ENCODE measurements at regions not wholly inside any gene's neighbourhood (a gene's known extent, or its start where the extent isn't known, plus 50 kb on each side); places are given as distances from the start of the nearest gene placed in this dataset.

GRCh38 chr7:34457329-34457728 is 200.7 kb upstream of the NPSR1 start:
- Mint-ChIP-seq H3K27me3 (ENCODE audit: low read depth) (no peaks in the 10 kb centered on the region), H3K36me3 (ENCODE audit: low read depth) (no peaks in the 10 kb centered on the region), H3K9me3 (ENCODE audit: insufficient read depth) (no peaks in the 10 kb centered on the region), H3K27ac (no peak overlapping the region), H3K4me3 (no peak overlapping the region), H3K4me1 (ENCODE audit: low read depth) (no peaks in the 10 kb centered on the region)
- no peak for ATAC-seq
- CTCF ChIA-PET, result no interaction called here
- no peak for DNase-seq
- POLR2A ChIA-PET, result no interaction called here

- no peak for DNase-seq
- no peaks in the 10 kb centered on the region for H3K4me1 Mint-ChIP-seq (ENCODE audit: low read depth)
- no peak overlapping the region for H3K27ac Mint-ChIP-seq
- H3K4me3 Mint-ChIP-seq, result no peak overlapping the region
- H3K27me3 Mint-ChIP-seq (ENCODE audit: low read depth), result no peaks in the 10 kb centered on the region
- POLR2A ChIA-PET, result no interaction called here
- H3K36me3 Mint-ChIP-seq (ENCODE audit: low read depth), result no peaks in the 10 kb centered on the region
- peaks cover 4% of the 10 kb centered on the region for H3K9me3 Mint-ChIP-seq (ENCODE audit: insufficient read depth)
- no peak for ATAC-seq
- CTCF ChIA-PET, result no interaction called here
Measured at GRCh38 chr7:34463830-34464229, 194.2 kb upstream of the NPSR1 start.

GRCh38 chr7:34471844-34472243 is 186.2 kb upstream of the NPSR1 start:
- ATAC-seq (no peak), DNase-seq (no peak)
- Mint-ChIP-seq H3K9me3 (ENCODE audit: insufficient read depth) (peaks cover 22% of the 10 kb centered on the region), H3K27me3 (ENCODE audit: low read depth) (no peaks in the 10 kb centered on the region), H3K27ac (no peak overlapping the region), H3K4me1 (ENCODE audit: low read depth) (no peaks in the 10 kb centered on the region), H3K4me3 (no peak overlapping the region), H3K36me3 (ENCODE audit: low read depth) (no peaks in the 10 kb centered on the region)
- ChIA-PET CTCF (no interaction called here), POLR2A (no interaction called here)

- ATAC-seq (no peak), DNase-seq (no peak)
- Mint-ChIP-seq H3K4me1 (ENCODE audit: low read depth) (no peaks in the 10 kb centered on the region), H3K36me3 (ENCODE audit: low read depth) (no peaks in the 10 kb centered on the region), H3K4me3 (no peak overlapping the region), H3K9me3 (ENCODE audit: insufficient read depth) (peaks cover 7% of the 10 kb centered on the region), H3K27ac (no peak overlapping the region), H3K27me3 (ENCODE audit: low read depth) (no peaks in the 10 kb centered on the region)
- ChIA-PET CTCF (no interaction called here), POLR2A (no interaction called here)
Measured at GRCh38 chr7:34486371-34486770, 171.6 kb upstream of the NPSR1 start.

- ATAC-seq (no peak), DNase-seq (no peak)
- no peak overlapping the region for H3K27ac Mint-ChIP-seq
- H3K4me3 Mint-ChIP-seq, result no peak overlapping the region
- no peaks in the 10 kb centered on the region for H3K27me3 Mint-ChIP-seq (ENCODE audit: low read depth)
- ChIA-PET CTCF (no interaction called here), POLR2A (no interaction called here)
- no peaks in the 10 kb centered on the region for H3K36me3 Mint-ChIP-seq (ENCODE audit: low read depth)
- no peaks in the 10 kb centered on the region for H3K4me1 Mint-ChIP-seq (ENCODE audit: low read depth)
- peaks cover 7% of the 10 kb centered on the region for H3K9me3 Mint-ChIP-seq (ENCODE audit: insufficient read depth)
Measured at GRCh38 chr7:34487391-34488115, 170.5 kb upstream of the NPSR1 start.

DNA sequence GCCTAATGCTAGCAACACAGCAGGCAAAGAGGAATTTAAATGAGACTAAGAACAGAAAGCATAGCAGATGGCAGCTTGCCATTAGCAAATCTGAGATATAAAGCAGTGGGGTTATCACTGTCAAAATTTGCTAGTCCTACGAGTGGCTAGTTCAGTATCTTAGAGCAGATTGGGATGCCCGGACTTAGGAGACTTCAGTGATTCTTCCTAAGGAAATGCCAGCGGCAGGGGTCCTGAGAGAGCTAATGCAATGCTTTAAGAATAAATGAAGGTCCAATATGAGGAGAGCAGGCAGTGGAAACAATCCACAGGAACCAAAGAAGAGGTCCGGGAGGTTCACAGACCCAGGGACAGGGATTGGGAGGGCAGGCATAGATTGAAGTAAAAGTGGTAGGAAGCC is 169.3 kb upstream of the NPSR1 start:
- H3K4me3 Mint-ChIP-seq, result no peak overlapping the region
- CTCF ChIA-PET, result interaction anchor here (0.6 kb wide), 1 partner anchor 1466 kb away, joined by 3 read pairs; no protein-coding TSS in a partner anchor
- H3K4me1 Mint-ChIP-seq (ENCODE audit: low read depth), result no peaks in the 10 kb centered on the region
- DNase-seq (no peak), ATAC-seq (no peak)
- no peaks in the 10 kb centered on the region for H3K27me3 Mint-ChIP-seq (ENCODE audit: low read depth)
- peaks cover 4% of the 10 kb centered on the region for H3K9me3 Mint-ChIP-seq (ENCODE audit: insufficient read depth)
- no peaks in the 10 kb centered on the region for H3K36me3 Mint-ChIP-seq (ENCODE audit: low read depth)
- H3K27ac Mint-ChIP-seq, result no peak overlapping the region
- POLR2A ChIA-PET, result no interaction called here

- CTCF ChIA-PET, result no interaction called here
- POLR2A ChIA-PET, result no interaction called here
- Mint-ChIP-seq H3K36me3 (ENCODE audit: low read depth) (no peaks in the 10 kb centered on the region), H3K4me3 (no peak overlapping the region), H3K9me3 (ENCODE audit: insufficient read depth) (no peaks in the 10 kb centered on the region), H3K4me1 (ENCODE audit: low read depth) (no peaks in the 10 kb centered on the region), H3K27ac (no peak overlapping the region), H3K27me3 (ENCODE audit: low read depth) (no peaks in the 10 kb centered on the region)
- DNase-seq (no peak), ATAC-seq (no peak)
Measured at GRCh38 chr7:34491899-34492298, 166.1 kb upstream of the NPSR1 start.

DNA sequence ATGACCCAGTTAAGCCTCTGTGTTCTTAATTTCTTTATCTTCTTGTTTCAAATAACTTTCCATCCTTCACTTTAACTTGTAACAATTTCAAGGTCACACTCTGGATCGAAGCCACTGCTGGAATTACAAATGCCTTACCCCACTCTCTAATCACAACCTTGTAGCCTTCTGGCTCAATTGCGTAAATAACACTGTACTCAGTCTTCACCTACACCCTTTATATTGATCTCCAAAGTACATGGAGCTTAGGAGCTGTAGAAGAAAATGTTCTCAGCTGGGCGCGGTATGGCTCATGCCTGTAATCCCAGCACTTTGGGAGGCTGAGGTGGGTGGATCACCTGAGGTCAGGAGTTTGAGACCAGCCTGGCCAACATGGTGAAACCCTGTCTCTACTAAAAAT is 164.3 kb upstream of the NPSR1 start:
- no peak for DNase-seq
- Mint-ChIP-seq H3K27ac (no peak overlapping the region), H3K9me3 (ENCODE audit: insufficient read depth) (no peaks in the 10 kb centered on the region), H3K27me3 (ENCODE audit: low read depth) (no peaks in the 10 kb centered on the region), H3K36me3 (ENCODE audit: low read depth) (no peaks in the 10 kb centered on the region), H3K4me3 (no peak overlapping the region), H3K4me1 (ENCODE audit: low read depth) (no peaks in the 10 kb centered on the region)
- ChIA-PET CTCF (no interaction called here), POLR2A (no interaction called here)
- no peak for ATAC-seq

DNA sequence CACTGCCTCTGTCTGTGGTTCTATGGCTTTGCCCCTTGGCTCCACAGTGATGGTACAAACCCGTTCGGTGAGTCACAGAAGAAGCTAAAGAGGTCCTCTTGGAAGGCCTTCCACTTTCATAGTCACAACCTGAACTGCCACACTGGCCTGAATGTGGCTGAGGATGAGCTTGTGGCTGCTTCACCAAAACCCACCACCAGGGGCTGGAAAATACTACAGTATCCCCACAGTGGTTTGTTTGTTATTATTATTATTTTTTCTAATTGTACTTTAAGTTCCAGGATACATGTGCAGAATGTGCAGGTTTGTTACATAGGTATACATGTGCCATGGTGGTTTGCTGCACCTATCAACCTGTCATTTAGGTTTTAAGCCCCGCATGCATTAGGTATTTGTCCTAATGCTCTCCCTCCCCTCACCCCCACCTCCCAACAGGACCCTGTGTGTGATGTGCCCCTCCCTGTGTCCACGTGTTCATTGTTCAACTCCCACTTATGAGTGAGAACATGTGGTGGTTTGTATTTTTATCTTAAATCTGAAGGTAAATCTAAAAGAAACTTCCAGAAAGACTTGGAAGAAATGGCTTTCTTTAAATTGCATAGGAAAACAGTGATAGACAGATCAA is 160.8 kb upstream of the NPSR1 start:
- H3K4me3 Mint-ChIP-seq, result no peak overlapping the region
- no peaks in the 10 kb centered on the region for H3K9me3 Mint-ChIP-seq (ENCODE audit: insufficient read depth)
- ATAC-seq (no peak), DNase-seq (no peak)
- H3K27me3 Mint-ChIP-seq (ENCODE audit: low read depth), result no peaks in the 10 kb centered on the region
- CTCF ChIA-PET, result no interaction called here
- H3K36me3 Mint-ChIP-seq (ENCODE audit: low read depth), result no peaks in the 10 kb centered on the region
- POLR2A ChIA-PET, result interaction anchor here (0.6 kb wide), 1 partner anchor 242 kb away, joined by 4 read pairs; no protein-coding TSS in a partner anchor
- H3K27ac Mint-ChIP-seq, result no peak overlapping the region
- no peaks in the 10 kb centered on the region for H3K4me1 Mint-ChIP-seq (ENCODE audit: low read depth)

GRCh38 chr7:34501156-34501555 is 156.9 kb upstream of the NPSR1 start:
- Mint-ChIP-seq H3K27ac (no peak overlapping the region), H3K27me3 (ENCODE audit: low read depth) (no peaks in the 10 kb centered on the region), H3K9me3 (ENCODE audit: insufficient read depth) (peaks cover 4% of the 10 kb centered on the region), H3K4me1 (ENCODE audit: low read depth) (no peaks in the 10 kb centered on the region), H3K4me3 (no peak overlapping the region), H3K36me3 (ENCODE audit: low read depth) (no peaks in the 10 kb centered on the region)
- CTCF ChIA-PET, result no interaction called here
- DNase-seq (no peak), ATAC-seq (no peak)
- POLR2A ChIA-PET, result no interaction called here

GRCh38 chr7:34507191-34507590 is 150.8 kb upstream of the NPSR1 start:
- ChIA-PET POLR2A (no interaction called here), CTCF (no interaction called here)
- Mint-ChIP-seq H3K36me3 (ENCODE audit: low read depth) (no peaks in the 10 kb centered on the region), H3K4me1 (ENCODE audit: low read depth) (no peaks in the 10 kb centered on the region), H3K27ac (no peak overlapping the region), H3K9me3 (ENCODE audit: insufficient read depth) (peaks cover 4% of the 10 kb centered on the region), H3K4me3 (no peak overlapping the region), H3K27me3 (ENCODE audit: low read depth) (no peaks in the 10 kb centered on the region)
- DNase-seq, result no peak
- ATAC-seq, result no peak

DNA sequence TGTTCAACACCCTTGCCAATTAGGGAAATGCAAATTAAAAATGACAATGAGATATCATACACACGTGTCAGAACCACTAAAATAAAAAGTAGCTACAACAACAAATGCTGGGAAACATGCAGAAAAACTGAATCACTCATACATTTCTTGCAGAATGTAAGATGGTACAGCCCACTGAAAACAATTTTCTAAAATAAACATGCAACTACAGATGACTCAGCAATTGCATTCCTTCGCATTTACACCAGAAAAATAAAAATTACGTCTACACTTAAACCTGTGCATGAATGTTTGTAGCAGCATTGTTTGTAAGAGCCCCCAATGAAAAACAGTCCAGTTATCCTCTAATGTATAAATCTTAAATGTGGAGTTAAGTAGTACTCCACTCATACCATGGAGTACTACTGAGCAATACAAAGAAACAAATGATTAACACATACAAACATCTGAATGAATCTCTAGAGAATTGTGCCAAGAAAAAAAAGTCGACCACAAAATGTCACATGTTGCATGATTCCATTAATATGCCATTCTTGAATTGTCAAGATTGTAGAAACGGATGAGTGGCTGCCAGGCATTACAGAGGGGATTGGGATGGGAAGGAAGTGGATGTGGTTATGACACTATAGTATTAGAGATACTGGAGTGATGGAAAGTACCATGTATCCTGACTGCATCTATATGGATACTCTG is 134.6 kb upstream of the NPSR1 start:
- H3K27me3 Mint-ChIP-seq (ENCODE audit: low read depth), result no peaks in the 10 kb centered on the region
- POLR2A ChIA-PET, result no interaction called here
- ATAC-seq (no peak), DNase-seq (no peak)
- H3K27ac Mint-ChIP-seq, result no peak overlapping the region
- no peak overlapping the region for H3K4me3 Mint-ChIP-seq
- CTCF ChIA-PET, result no interaction called here
- H3K36me3 Mint-ChIP-seq (ENCODE audit: low read depth), result no peaks in the 10 kb centered on the region
- H3K4me1 Mint-ChIP-seq (ENCODE audit: low read depth), result no peaks in the 10 kb centered on the region
- H3K9me3 Mint-ChIP-seq (ENCODE audit: insufficient read depth), result peaks cover 22% of the 10 kb centered on the region
